Fibroblast of villous mesenchyme (primary cell): ENCODE measurements at regions not wholly inside any gene's neighbourhood (a gene's known extent, or its start where the extent isn't known, plus 50 kb on each side); places are given as distances from the start of the nearest gene placed in this dataset.

ENCODE experiments used
- DNase-seq: peaks from one replicate; pipeline ENCODE4 v3.0.0-alpha.2; 2010; ENCODE audit warnings: low read depth
- H3K4me3 ChIP-seq: 2 replicates; pipeline ENCODE4 v1.5.1; 2011; ENCODE audit warnings: low read depth, mild to moderate bottlenecking, low read length
- CTCF ChIP-seq: IDR thresholded peaks from 2 replicates; pipeline ENCODE4 v1.5.1; 2012; ENCODE audit warnings: low read depth, mild to moderate bottlenecking, low read length; ENCODE audit not compliant: insufficient read depth

DNA sequence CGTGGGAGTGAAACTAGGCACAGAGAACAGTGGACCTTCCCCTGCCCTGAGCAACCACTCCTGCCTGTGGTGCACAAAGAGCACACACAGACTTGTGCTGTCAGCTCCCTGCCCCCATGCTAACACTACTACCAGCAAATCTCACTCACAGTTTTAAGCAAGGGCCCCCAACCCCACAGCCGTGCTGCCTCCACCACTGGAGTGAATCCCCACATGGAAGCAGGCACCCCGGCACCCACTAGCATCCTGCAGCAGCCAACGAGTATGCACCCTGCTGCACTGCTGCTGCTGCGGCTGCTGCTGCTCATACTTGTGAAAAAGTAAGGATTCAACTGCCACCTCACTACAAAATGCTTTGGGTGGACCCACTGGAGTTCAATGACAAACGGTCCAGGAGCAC, 435.5 kb downstream of the SLCO4C1 start:
- no peak for TF ChIP-seq CTCF
- DNase-seq, result no peak

GRCh38 chr5:101860145-101860544, 435.9 kb downstream of the SLCO4C1 start:
- no peak for DNase-seq
- no peak for TF ChIP-seq CTCF

More for the DNA sequence above, 435.5 kb downstream of the SLCO4C1 start:
- no peak overlapping the region for H3K4me3 ChIP-seq

GRCh38 chr5:101846496-101846895, 449.6 kb downstream of the SLCO4C1 start:
- no peak overlapping the region for H3K4me3 ChIP-seq
- TF ChIP-seq CTCF, result no peak
- no peak for DNase-seq

More at GRCh38 chr5:101860145-101860544, 435.9 kb downstream of the SLCO4C1 start:
- H3K4me3 ChIP-seq, result no peak overlapping the region

DNA sequence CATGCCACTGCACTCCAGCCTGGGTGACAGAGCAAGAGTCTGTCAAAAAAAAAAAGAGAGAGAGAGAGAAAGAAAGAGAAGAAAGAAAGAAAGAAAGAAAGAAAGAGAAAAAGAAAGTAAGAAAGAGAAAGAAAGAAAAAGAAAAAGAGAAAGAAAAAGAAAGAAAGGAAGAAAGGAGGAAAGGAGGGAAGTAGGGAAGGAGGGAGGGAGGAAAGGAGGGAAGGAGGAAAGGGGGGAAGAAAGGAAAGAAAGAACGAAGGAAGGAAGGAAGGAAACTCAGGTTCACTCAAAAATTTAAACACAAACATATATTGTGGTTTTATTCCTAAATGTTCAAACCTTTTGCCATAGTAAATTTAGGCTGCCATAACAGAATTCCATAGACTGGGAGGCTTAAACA, 453.0 kb downstream of the SLCO4C1 start:
- no peak for DNase-seq
- no peak for TF ChIP-seq CTCF
- H3K4me3 ChIP-seq, result no peak overlapping the region

DNA sequence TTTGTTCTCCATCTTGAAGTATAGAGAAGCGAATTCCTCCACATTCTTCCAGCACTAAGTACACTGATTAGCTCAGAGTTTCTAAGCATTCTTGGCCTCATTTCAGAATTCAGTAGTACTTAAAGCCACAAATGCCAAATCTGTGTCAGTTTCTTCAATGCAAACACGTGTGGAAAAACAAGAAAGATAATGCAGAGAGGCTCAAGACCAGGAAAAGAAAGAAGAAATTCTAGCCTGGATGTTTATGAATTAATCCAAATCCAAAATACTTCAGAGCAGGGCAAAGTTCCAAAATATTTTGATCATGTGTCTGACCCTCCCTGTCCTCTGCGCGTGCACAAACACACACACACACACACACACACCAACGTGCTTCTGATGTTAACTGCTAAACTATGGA, 457.6 kb downstream of the SLCO4C1 start:
- H3K4me3 ChIP-seq, result no peak overlapping the region
- DNase-seq, result no peak
- no peak for TF ChIP-seq CTCF

DNA sequence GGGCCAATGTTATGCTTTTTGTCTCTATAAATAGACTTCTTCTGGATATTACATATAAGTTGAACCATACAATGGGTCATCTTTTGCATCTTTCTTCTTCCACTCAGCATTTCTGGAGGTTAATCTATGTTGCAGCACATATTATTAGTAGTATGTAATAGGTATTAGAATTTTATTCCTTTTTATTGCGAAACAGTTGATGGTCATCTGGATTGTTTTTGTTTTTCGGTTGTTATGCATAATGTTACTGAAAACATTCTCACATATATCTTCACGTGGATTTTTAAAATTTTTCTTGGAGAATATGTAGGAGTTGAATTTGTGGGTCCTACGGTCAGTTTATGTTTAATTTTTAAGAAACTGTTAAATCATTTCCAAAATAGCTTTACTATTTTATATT, 466.8 kb downstream of the SLCO4C1 start:
- TF ChIP-seq CTCF, result no peak
- no peak overlapping the region for H3K4me3 ChIP-seq
- no peak for DNase-seq

DNA sequence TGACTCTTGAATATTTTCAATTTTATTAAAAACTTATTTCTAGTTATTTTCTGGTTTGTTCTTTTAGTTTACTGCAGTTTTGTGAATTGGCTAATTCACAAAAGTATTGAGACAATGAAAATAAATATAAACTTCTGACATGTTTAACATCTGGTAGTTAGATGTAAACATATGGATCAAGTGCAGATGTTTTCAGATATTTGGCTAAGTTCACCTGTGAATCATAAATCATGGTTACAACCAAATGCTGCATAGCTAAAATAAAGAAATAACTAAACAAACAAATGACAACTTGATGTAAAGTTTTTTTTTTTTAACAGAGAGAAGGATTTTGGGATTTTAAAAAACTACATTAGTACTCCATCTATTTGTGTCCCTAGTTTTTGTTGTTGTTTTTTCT, 484.6 kb downstream of the SLCO4C1 start:
- no peak overlapping the region for H3K4me3 ChIP-seq
- no peak for TF ChIP-seq CTCF
- DNase-seq, result no peak
